Neuronal stem cell (in vitro differentiated cells): ENCODE measurements at regions not wholly inside any gene's neighbourhood (a gene's known extent, or its start where the extent isn't known, plus 50 kb on each side); places are given as distances from the start of the nearest gene placed in this dataset. TPM values are rescaled to one million over a fixed set of nuclear protein-coding genes. Genes with fewer than 3 reads are reported as not detected.

Experiments
- DNase-seq: peaks from one replicate; pipeline ENCODE4 v3.0.0-alpha.2; 2013; ENCODE audit warnings: low spot score
- H2AFZ ChIP-seq: one replicate; pipeline ENCODE4 v1.6.1; 2013; ENCODE audit warnings: mild to moderate bottlenecking, low read length, inconsistent platforms
- H2AK5ac ChIP-seq: 2 replicates; pipeline ENCODE4 v1.6.1; 2013; ENCODE audit warnings: low read depth, mild to moderate bottlenecking, inconsistent platforms, low read length, moderate library complexity, mixed read lengths
- H2BK120ac ChIP-seq: 2 replicates; pipeline ENCODE4 v1.6.1; 2013; ENCODE audit warnings: low read depth, mild to moderate bottlenecking, inconsistent platforms, low read length, moderate library complexity, mixed read lengths
- H2BK12ac ChIP-seq: one replicate; pipeline ENCODE4 v1.6.1; 2013; ENCODE audit warnings: low read length, inconsistent platforms
- H2BK15ac ChIP-seq: 2 replicates; pipeline ENCODE4 v1.6.1; 2013; ENCODE audit warnings: mild to moderate bottlenecking, low read length, inconsistent platforms, mixed read lengths
- H2BK5ac ChIP-seq: one replicate; pipeline ENCODE4 v1.6.1; 2013; ENCODE audit warnings: inconsistent platforms, mild to moderate bottlenecking, low read length, moderate library complexity
- H3K14ac ChIP-seq: one replicate; pipeline ENCODE4 v1.6.1; 2013; ENCODE audit warnings: low read length, inconsistent platforms
- H3K18ac ChIP-seq: 2 replicates; pipeline ENCODE4 v1.6.1; 2013; ENCODE audit warnings: low read length, inconsistent platforms
- H3K23ac ChIP-seq: 2 replicates; pipeline ENCODE4 v1.6.1; 2013; ENCODE audit warnings: low read depth, mild to moderate bottlenecking, mixed read lengths, low read length, inconsistent platforms; ENCODE audit not compliant: poor library complexity
- H3K27ac ChIP-seq: replicated peaks from 3 replicates; pipeline ENCODE4 v1.5.1; 2013; ENCODE audit warnings: low read length, inconsistent platforms
- H3K27me3 ChIP-seq, 3 experiments: 2 replicates each; pipeline ENCODE4 v1.6.1; 2013; ENCODE audit warnings: low read length in 3 of 3, mild to moderate bottlenecking in 2 of 3, inconsistent platforms in 1 of 3, low read depth in 1 of 3, mixed read lengths in 1 of 3, moderate library complexity in 1 of 3; ENCODE audit not compliant: control insufficient read depth in 3 of 3, insufficient read depth in 3 of 3
- H3K36me3 ChIP-seq, 2 donors: replicated peaks in 1 of 2; 2 replicates each; pipeline ENCODE4 v1.6.1; 2013; ENCODE audit warnings: low read length in 2 of 2; ENCODE audit not compliant: control insufficient read depth in 2 of 2, insufficient read depth in 2 of 2
- H3K4ac ChIP-seq: 2 replicates; pipeline ENCODE4 v1.6.1; 2013; ENCODE audit warnings: inconsistent platforms, mild to moderate bottlenecking, low read length, moderate library complexity
- H3K4me1 ChIP-seq, 2 donors: 1 replicate in 1 of 2; 2 replicates in 1 of 2; pipeline ENCODE4 v1.6.1; 2013; ENCODE audit warnings: low read length in 2 of 2, low read depth in 1 of 2; ENCODE audit not compliant: control insufficient read depth in 2 of 2, insufficient read depth in 1 of 2
- H3K4me2 ChIP-seq: one replicate; pipeline ENCODE4 v1.6.1; 2013; ENCODE audit warnings: mild to moderate bottlenecking, low read length, inconsistent platforms; ENCODE audit not compliant: insufficient read depth, poor library complexity, severe bottlenecking
- H3K4me3 ChIP-seq, 2 donors: 2 replicates each; pipeline ENCODE4 v1.5.1; 2013; ENCODE audit warnings: low read length in 2 of 2, mild to moderate bottlenecking in 2 of 2, inconsistent platforms in 1 of 2, moderate library complexity in 1 of 2
- H3K79me1 ChIP-seq: one replicate; pipeline ENCODE4 v1.6.1; 2013; ENCODE audit warnings: low read depth, mild to moderate bottlenecking, inconsistent platforms, low read length, moderate library complexity
- H3K9ac ChIP-seq: one replicate; pipeline ENCODE4 v1.6.1; 2013; ENCODE audit warnings: mild to moderate bottlenecking, low read depth, low read length, inconsistent platforms; ENCODE audit not compliant: poor library complexity
- H3K9me3 ChIP-seq, 2 donors: replicated peaks in 1 of 2; 2 replicates each; pipeline versions ENCODE3 to v1.6.1; 2013; ENCODE audit warnings: low read length in 2 of 2, mild to moderate bottlenecking in 2 of 2, inconsistent platforms in 1 of 2, low read depth in 1 of 2, mixed read lengths in 1 of 2, moderate library complexity in 1 of 2; ENCODE audit not compliant: control insufficient read depth in 2 of 2, insufficient read depth in 1 of 2
- H4K8ac ChIP-seq: one replicate; pipeline ENCODE4 v1.6.1; 2013; ENCODE audit warnings: low read depth, mild to moderate bottlenecking, inconsistent platforms, low read length, moderate library complexity
- H4K91ac ChIP-seq: one replicate; pipeline ENCODE4 v1.6.1; 2013; ENCODE audit warnings: low read length, low read depth, mild to moderate bottlenecking, inconsistent platforms; ENCODE audit not compliant: poor library complexity
- WGBS, 2 donors: extraction: QIAGEN DNeasy Blood & Tissue Kit; methylation state at CpG; one replicate each; pipeline ENCODE4 v1.1.7; 2013; ENCODE audit warnings: missing lambda C conversion rate in 2 of 2, mixed read lengths in 1 of 2; ENCODE audit not compliant: insufficient read length in 2 of 2, insufficient replicate concordance in 1 of 2; ENCODE audit errors: extremely low coverage in 2 of 2; 5-methylcytosine and 5-hydroxymethylcytosine counted together
- small RNA-seq: library from polyadenylated mRNA; stranded (forward); fragments of <200 nt; extraction: miRNeasy Mini kit (QIAGEN cat#:217004); gene quantifications from one replicate; pipeline ENCODE3, GENCODE V24; 2013; ENCODE audit not compliant: insufficient read depth

- no CpG with 5 or more reads among the region's 15 CpGs for WGBS, 2 donors
- no peak overlapping the region for H3K4ac ChIP-seq
These were observed 52.0 kb upstream of the TINAGL1 start for GRCh38 chr1:31524186-31524901.

More at GRCh38 chr1:31524186-31524901, 52.0 kb upstream of the TINAGL1 start:
- H2BK15ac ChIP-seq = no peak overlapping the region
- no peaks in the 10 kb centered on the region for H3K4me1 ChIP-seq
- H3K23ac ChIP-seq = no peak overlapping the region
- H3K36me3 ChIP-seq = no peaks in the 10 kb centered on the region
- H3K27ac ChIP-seq = no peak overlapping the region
- H3K14ac ChIP-seq = no peak overlapping the region
- H3K9ac ChIP-seq = no peak overlapping the region
- no peak overlapping the region for H2BK5ac ChIP-seq
- no peak overlapping the region for H4K8ac ChIP-seq
- H4K91ac ChIP-seq = no peak overlapping the region
- no peak overlapping the region for H3K4me2 ChIP-seq
- H3K9me3 ChIP-seq = no peaks in the 10 kb centered on the region
- DNase-seq = no peak
- H3K79me1 ChIP-seq = no peaks in the 10 kb centered on the region
- no peak overlapping the region for H3K18ac ChIP-seq
- H3K4me3 ChIP-seq = no peak overlapping the region
- H2BK120ac ChIP-seq = no peak overlapping the region
- H3K27me3 ChIP-seq = peaks cover 0 to 3% (median 0%) of the 10 kb centered on the region in 3 experiments
- H2AFZ ChIP-seq = no peak overlapping the region
- no peak overlapping the region for H2BK12ac ChIP-seq
- no peak overlapping the region for H2AK5ac ChIP-seq

Small RNAs in the stretch of these regions (small RNA-seq; reads per million reads assigned to genes)
- not detected for gene RF00019
- gene RNU6-40P = not detected
